Keratinocyte (primary cell): ENCODE measurements at regions not wholly inside any gene's neighbourhood (a gene's known extent, or its start where the extent isn't known, plus 50 kb on each side); places are given as distances from the start of the nearest gene placed in this dataset.

Experiments used
- DNase-seq: peaks from one replicate; pipeline ENCODE4 v3.0.0-alpha.2; 2011; ENCODE audit warnings: low read depth, missing footprints, low spot score
- FAIRE-seq: peaks from 2 replicates; lab custom pipeline; 2011; peaks lifted over from hg19 to GRCh38; lab: Jason Lieb, UNC
- H2AFZ ChIP-seq: 2 replicates; pipeline ENCODE4 v1.6.0; 2012; ENCODE audit warnings: low read length, control low read depth, inconsistent platforms; ENCODE audit not compliant: control insufficient read depth
- H3K27ac ChIP-seq: 2 replicates; pipeline ENCODE4 v1.5.1; 2011; ENCODE audit warnings: low read length; ENCODE audit not compliant: control insufficient read depth, insufficient read depth
- H3K27me3 ChIP-seq: 3 replicates; pipeline ENCODE4 v1.6.0; 2011; ENCODE audit warnings: low read length; ENCODE audit not compliant: control insufficient read depth, insufficient read depth; ENCODE audit errors: extremely low read depth
- H3K36me3 ChIP-seq, 2 experiments: 2 replicates in 1 of 2; 3 replicates in 1 of 2; pipeline ENCODE4 v1.5.1; 2011; ENCODE audit warnings: low read length in 2 of 2, mild to moderate bottlenecking in 1 of 2; ENCODE audit not compliant: control insufficient read depth in 2 of 2, insufficient read depth in 2 of 2; ENCODE audit errors: extremely low read depth in 1 of 2
- H3K4me1 ChIP-seq: 3 replicates; pipeline ENCODE4 v1.5.1; 2011; ENCODE audit warnings: low read length; ENCODE audit not compliant: control insufficient read depth, insufficient read depth; ENCODE audit errors: extremely low read depth
- H3K4me2 ChIP-seq: 3 replicates; pipeline ENCODE4 v1.6.0; 2011; ENCODE audit warnings: low read depth, low read length; ENCODE audit not compliant: control insufficient read depth, insufficient read depth; ENCODE audit errors: extremely low read depth
- H3K4me3 ChIP-seq, 3 experiments: fragments of 200-600 bp in 1 of 3; sonication (generic) in 1 of 3; 2 replicates in 2 of 3; 3 replicates in 1 of 3; pipeline ENCODE4 v1.5.1; 2011 to 2016; ENCODE audit warnings: low read length in 3 of 3, mild to moderate bottlenecking in 3 of 3, control low read depth in 2 of 3, inconsistent platforms in 1 of 3, low read depth in 1 of 3, mixed read lengths in 1 of 3, mixed run types in 1 of 3, moderate library complexity in 1 of 3; ENCODE audit not compliant: control insufficient read depth in 2 of 3, insufficient read depth in 2 of 3; ENCODE audit errors: extremely low read depth in 1 of 3
- H3K79me2 ChIP-seq: 2 replicates; pipeline ENCODE4 v1.6.0; 2012; ENCODE audit warnings: low read length; ENCODE audit not compliant: control insufficient read depth, insufficient read depth
- H3K9ac ChIP-seq: 3 replicates; pipeline ENCODE4 v1.6.0; 2011; ENCODE audit warnings: low read length; ENCODE audit not compliant: control insufficient read depth, insufficient read depth; ENCODE audit errors: extremely low read depth
- H3K9me1 ChIP-seq: 3 replicates; pipeline ENCODE4 v1.6.0; 2011; ENCODE audit warnings: low read length; ENCODE audit not compliant: control insufficient read depth, insufficient read depth; ENCODE audit errors: extremely low read depth
- H3K9me3 ChIP-seq: 2 replicates; pipeline ENCODE4 v1.5.1; 2012; ENCODE audit warnings: low read depth, low read length; ENCODE audit not compliant: control insufficient read depth
- H4K20me1 ChIP-seq: 3 replicates; pipeline ENCODE4 v1.6.0; 2011; ENCODE audit warnings: low read length; ENCODE audit not compliant: control insufficient read depth, insufficient read depth; ENCODE audit errors: extremely low read depth
- EZH2 ChIP-seq: IDR thresholded peaks from one replicate; pipeline ENCODE4 v1.6.1; 2012; ENCODE audit warnings: inconsistent platforms, mild to moderate bottlenecking, low read length, moderate library complexity
- dilution Hi-C: fragments of 300-500 bp; cut with MboI; formaldehyde crosslinking; loops from one replicate; pipeline ENCODE4 v1.7.0; 2020; ENCODE audit warnings: low sequenced_read_pairs; ENCODE audit not compliant: extremely low pct_ligation_motif_present
- TF ChIP-seq, protein P1 (sequence below), 3 experiments: IDR thresholded peaks in 1 of 3; conservative IDR thresholded peaks in 1 of 3; optimal IDR thresholded peaks in 1 of 3; 2 replicates in 2 of 3; 3 replicates in 1 of 3; pipeline versions ENCODE3 to v1.5.1; 2011; ENCODE audit warnings: low read length in 3 of 3, mild to moderate bottlenecking in 3 of 3, moderate library complexity in 2 of 3, control low read depth in 1 of 3, inconsistent platforms in 1 of 3; ENCODE audit not compliant: insufficient read depth in 2 of 3; ENCODE audit errors: extremely low read depth in 1 of 3

DNA sequence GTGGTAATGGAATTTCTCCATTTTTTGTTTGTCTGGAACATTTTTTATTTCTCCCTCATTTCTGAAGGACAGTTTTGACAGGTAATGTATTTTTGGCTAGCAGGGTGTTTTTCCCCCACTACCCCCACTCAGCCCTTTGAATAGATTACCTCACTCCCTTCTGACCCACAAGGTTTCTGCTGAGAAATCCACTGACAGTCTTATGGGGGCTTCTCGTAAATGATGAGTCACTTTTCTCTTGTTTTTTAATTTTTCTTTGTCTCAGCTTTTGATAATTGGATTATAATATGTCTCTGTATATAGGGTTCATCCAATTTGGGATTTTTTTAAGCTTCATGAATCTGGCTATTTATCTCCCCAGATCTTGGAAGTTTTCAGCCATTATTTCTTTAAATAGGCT lies 74.7 kb upstream of the CCDC71L start:
- Histone ChIP-seq H3K9me3 (no peaks in the 10 kb centered on the region), H3K27ac (no peak overlapping the region), H3K4me3 (no peak overlapping the region), H3K36me3 (no peaks in the 10 kb centered on the region), H3K9me1 (no peaks in the 10 kb centered on the region), H3K4me1 (peaks cover 10% of the 10 kb centered on the region), H4K20me1 (no peaks in the 10 kb centered on the region), H3K27me3 (no peaks in the 10 kb centered on the region), H2AFZ (no peak overlapping the region), H3K9ac (no peak overlapping the region), H3K79me2 (no peaks in the 10 kb centered on the region), H3K4me2 (no peak overlapping the region)
- TF ChIP-seq, protein P1, sequence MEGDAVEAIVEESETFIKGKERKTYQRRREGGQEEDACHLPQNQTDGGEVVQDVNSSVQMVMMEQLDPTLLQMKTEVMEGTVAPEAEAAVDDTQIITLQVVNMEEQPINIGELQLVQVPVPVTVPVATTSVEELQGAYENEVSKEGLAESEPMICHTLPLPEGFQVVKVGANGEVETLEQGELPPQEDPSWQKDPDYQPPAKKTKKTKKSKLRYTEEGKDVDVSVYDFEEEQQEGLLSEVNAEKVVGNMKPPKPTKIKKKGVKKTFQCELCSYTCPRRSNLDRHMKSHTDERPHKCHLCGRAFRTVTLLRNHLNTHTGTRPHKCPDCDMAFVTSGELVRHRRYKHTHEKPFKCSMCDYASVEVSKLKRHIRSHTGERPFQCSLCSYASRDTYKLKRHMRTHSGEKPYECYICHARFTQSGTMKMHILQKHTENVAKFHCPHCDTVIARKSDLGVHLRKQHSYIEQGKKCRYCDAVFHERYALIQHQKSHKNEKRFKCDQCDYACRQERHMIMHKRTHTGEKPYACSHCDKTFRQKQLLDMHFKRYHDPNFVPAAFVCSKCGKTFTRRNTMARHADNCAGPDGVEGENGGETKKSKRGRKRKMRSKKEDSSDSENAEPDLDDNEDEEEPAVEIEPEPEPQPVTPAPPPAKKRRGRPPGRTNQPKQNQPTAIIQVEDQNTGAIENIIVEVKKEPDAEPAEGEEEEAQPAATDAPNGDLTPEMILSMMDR (optimal IDR thresholded peaks at IDR 0.05 in 1 of 3, IDR thresholded peaks at IDR 0.05 in 1 of 3, conservative IDR thresholded peaks at IDR 0.05 in 1 of 3; ENCODE audit: extremely low read depth in 1 of 3, insufficient read depth in 2 of 3, low read length in 3 of 3), result no peak
- no peak for TF ChIP-seq EZH2
- dilution Hi-C loops, result no loop called here
- FAIRE-seq (no peak), DNase-seq (no peak)

DNA sequence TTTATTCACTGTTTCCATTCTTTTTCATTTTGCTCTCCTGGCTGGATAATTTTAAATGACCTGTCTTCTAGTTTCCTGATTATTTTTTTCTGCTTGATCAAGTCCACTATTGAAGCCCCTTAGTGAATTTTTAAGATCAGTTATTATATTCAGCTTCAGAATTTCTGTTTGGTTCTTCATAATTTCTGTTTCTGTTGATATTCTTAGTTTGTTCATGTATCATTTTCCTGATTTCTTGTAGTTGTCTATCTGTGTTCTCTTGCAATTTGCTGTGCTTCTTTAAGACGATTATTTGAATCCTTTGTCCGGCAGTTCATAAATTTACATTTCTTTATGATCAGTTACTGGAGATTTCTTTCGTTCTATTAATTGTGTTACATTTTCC lies 75.2 kb upstream of the CCDC71L start:
- DNase-seq, result no peak
- no peak for FAIRE-seq
- no peak for TF ChIP-seq EZH2
- TF ChIP-seq, protein P1 (optimal IDR thresholded peaks at IDR 0.05 in 1 of 3, IDR thresholded peaks at IDR 0.05 in 1 of 3, conservative IDR thresholded peaks at IDR 0.05 in 1 of 3; ENCODE audit: extremely low read depth in 1 of 3, insufficient read depth in 2 of 3, low read length in 3 of 3), result no peak
- dilution Hi-C loops, result no loop called here
- H3K4me1 ChIP-seq, result peaks cover 9% of the 10 kb centered on the region
- peak overlapping the region; percentile 26 for H3K9ac ChIP-seq
- peak overlapping the region; percentile 11 for H2AFZ ChIP-seq
- H4K20me1 ChIP-seq, result no peaks in the 10 kb centered on the region
- H3K27ac ChIP-seq, result no peak overlapping the region
- H3K4me3 ChIP-seq, result no peak overlapping the region
- H3K9me3 ChIP-seq, result no peaks in the 10 kb centered on the region
- no peaks in the 10 kb centered on the region for H3K79me2 ChIP-seq
- no peaks in the 10 kb centered on the region for H3K27me3 ChIP-seq
- no peaks in the 10 kb centered on the region for H3K36me3 ChIP-seq
- no peaks in the 10 kb centered on the region for H3K9me1 ChIP-seq
- peak overlapping the region; percentile 82 for H3K4me2 ChIP-seq
